Panc1 (cell line): ENCODE measurements at regions not wholly inside any gene's neighbourhood (a gene's known extent, or its start where the extent isn't known, plus 50 kb on each side); places are given as distances from the start of the nearest gene placed in this dataset.

Source experiments
- ATAC-seq: fragments of 200-7000 bp; cut with Tn5 transposase; 2 replicates; pipeline ENCODE4 v1.9.1; 2020; ENCODE audit warnings: mild to moderate bottlenecking, moderate library complexity
- BruUV-seq: library from RNA; stranded (reverse); fragments of 400-500 nt; replicated peaks from 2 replicates; lab custom pipeline; 2021; lab: Mats Ljungman, UMichigan
- CTCF ChIA-PET: fragments of 300-600 bp; sonication (Branson Sonifier 250); formaldehyde crosslinking; loops from one replicate; lab custom pipeline; 2022; ENCODE audit warnings: antibody characterized with exemption; lab: Charles Lee
- POLR2A ChIA-PET: fragments of 300-600 bp; sonication (Branson Sonifier 250); formaldehyde crosslinking; loops from one replicate; lab custom pipeline; 2022; ENCODE audit warnings: antibody characterized with exemption; lab: Charles Lee
- DNase-seq: peaks from one replicate; pipeline ENCODE4 v3.0.0-alpha.2; 2010; ENCODE audit warnings: low read depth, low spot score
- H3K27ac ChIP-seq: 2 replicates; pipeline ENCODE4 v1.5.1; 2011; ENCODE audit warnings: mild to moderate bottlenecking, low read length, inconsistent platforms
- H3K27me3 ChIP-seq: fragments of 200-500 bp; sonication (Bioruptor generic); 2 replicates; pipeline ENCODE4 v1.6.0; 2014; ENCODE audit warnings: low read length, inconsistent platforms; ENCODE audit not compliant: control insufficient read depth, insufficient read depth
- H3K36me3 ChIP-seq: fragments of 200-500 bp; sonication (Bioruptor generic); 2 replicates; pipeline ENCODE4 v1.5.1; 2014; ENCODE audit warnings: inconsistent platforms, mild to moderate bottlenecking, low read length, moderate library complexity; ENCODE audit not compliant: control insufficient read depth, insufficient read depth
- H3K4me1 ChIP-seq: 2 replicates; pipeline ENCODE4 v1.5.1; 2011; ENCODE audit warnings: inconsistent platforms, mild to moderate bottlenecking, low read length, moderate library complexity; ENCODE audit not compliant: control insufficient read depth, insufficient read depth
- H3K4me3 ChIP-seq, 2 experiments: 2 replicates each; pipeline ENCODE4 v1.5.1; 2011 to 2012; ENCODE audit warnings: low read depth in 2 of 2, low read length in 2 of 2, mild to moderate bottlenecking in 2 of 2, inconsistent platforms in 1 of 2, moderate library complexity in 1 of 2
- H3K9me3 ChIP-seq: fragments of 200-500 bp; sonication (Bioruptor generic); 2 replicates; pipeline ENCODE4 v1.5.1; 2014; ENCODE audit warnings: low read depth, mild to moderate bottlenecking, inconsistent platforms, low read length, moderate library complexity; ENCODE audit not compliant: control insufficient read depth, insufficient read depth
- CTCF ChIP-seq: fragments of 450-650 bp; IDR thresholded peaks from 2 replicates; pipeline ENCODE4 v1.5.1; 2017; ENCODE audit warnings: mild to moderate bottlenecking
- POLR2AphosphoS5 ChIP-seq: IDR thresholded peaks from 2 replicates; pipeline ENCODE4 v1.6.1; 2012; ENCODE audit warnings: mild to moderate bottlenecking, low read depth, low read length, moderate library complexity
- REST ChIP-seq, 2 experiments: IDR thresholded peaks; 2 replicates each; pipeline ENCODE4 v1.6.1; 2011 to 2012; ENCODE audit warnings: low read depth in 2 of 2, control low read depth in 1 of 2, low read length in 1 of 2, mild to moderate bottlenecking in 1 of 2, moderate library complexity in 1 of 2; ENCODE audit not compliant: insufficient read depth in 1 of 2
- SIN3A ChIP-seq: IDR thresholded peaks from 2 replicates; pipeline ENCODE4 v1.6.1; 2012; ENCODE audit warnings: low read depth, mild to moderate bottlenecking, low read length, moderate library complexity, borderline replicate concordance; ENCODE audit not compliant: insufficient read depth
- TCF7L2 ChIP-seq: IDR thresholded peaks from 2 replicates; pipeline ENCODE4 v1.6.1; 2011; ENCODE audit warnings: mild to moderate bottlenecking, low read depth, low read length, inconsistent platforms
- in situ Hi-C: cut with HindIII; loops from 2 replicates; pipeline ENCODE4 v1.10.0; 2016; ENCODE audit warnings: low sequenced_read_pairs, low pct_unique_long_range_greater_than_20kb
- intact Hi-C: fragments of 100-400 bp; cut with micrococcal nuclease; formaldehyde crosslinking; loops from one replicate; pipeline ENCODE4 v1.10.0; 2022; ENCODE audit not compliant: unreplicated experiment

GRCh38 chr4:60019946-60020345, 1180.2 kb upstream of the ADGRL3 start:
- ChIA-PET POLR2A (no interaction called here), CTCF (no interaction called here)
- BruUV-seq, result no TSS peak
- in situ Hi-C loops (no loop called here), intact Hi-C loops (no loop called here)
- no peaks in the 10 kb centered on the region for H3K27me3 ChIP-seq
- no peaks in the 10 kb centered on the region for H3K9me3 ChIP-seq
- H3K4me3 ChIP-seq, result no peak overlapping the region
- ATAC-seq, result no peak
- H3K36me3 ChIP-seq, result no peaks in the 10 kb centered on the region
- no peaks in the 10 kb centered on the region for H3K4me1 ChIP-seq
- no peak overlapping the region for H3K27ac ChIP-seq
- no peak for TF ChIP-seq SIN3A
- TF ChIP-seq POLR2AphosphoS5, result no peak
- TF ChIP-seq CTCF, result no peak
- no peak for TF ChIP-seq REST (IDR thresholded peaks at IDR 0.05; ENCODE audit: insufficient read depth in 1 of 2, low read depth in 2 of 2, low read length in 1 of 2)
- no peak for TF ChIP-seq TCF7L2
- no peak for DNase-seq

GRCh38 chr4:60020389-60020788, 1179.7 kb upstream of the ADGRL3 start:
- Histone ChIP-seq H3K27me3 (no peaks in the 10 kb centered on the region), H3K4me1 (no peaks in the 10 kb centered on the region), H3K27ac (no peak overlapping the region), H3K4me3 (no peak overlapping the region), H3K36me3 (no peaks in the 10 kb centered on the region), H3K9me3 (no peaks in the 10 kb centered on the region)
- TF ChIP-seq CTCF (no peak), SIN3A (no peak), POLR2AphosphoS5 (no peak), TCF7L2 (no peak), REST (IDR thresholded peaks at IDR 0.05; ENCODE audit: insufficient read depth in 1 of 2, low read depth in 2 of 2, low read length in 1 of 2) (no peak)
- ChIA-PET POLR2A (no interaction called here), CTCF (no interaction called here)
- no peak for ATAC-seq
- no TSS peak for BruUV-seq
- intact Hi-C loops, result no loop called here
- DNase-seq, result no peak
- in situ Hi-C loops, result no loop called here
